ENCODE measurements at regions not wholly inside any gene's neighbourhood (a gene's known extent, or its start where the extent isn't known, plus 50 kb on each side); places are given as distances from the start of the nearest gene placed in this dataset.

GRCh38 chr13:112226320-112227002, 149.7 kb upstream of the SPACA7 start:
- H3K4me3 ChIP-seq: no peak overlapping the region
- no peak overlapping the region for H3K27ac ChIP-seq
- H3K36me3 ChIP-seq: no peaks in the 10 kb centered on the region
- no peak for ATAC-seq (ENCODE audit: insufficient number of reproducible peaks, low FRiP score, low read depth)
- no peak for TF ChIP-seq CTCF (IDR thresholded peaks at IDR 0.05)
- no peak for DNase-seq (ENCODE audit: low spot score)
- H3K9me3 ChIP-seq: no peaks in the 10 kb centered on the region
- H3K27me3 ChIP-seq (replicated peaks; ENCODE audit: insufficient read depth): no peaks in the 10 kb centered on the region
- H3K4me1 ChIP-seq (ENCODE audit: control insufficient read depth in 1 of 2, low read depth in 2 of 2): no peaks in the 10 kb centered on the region

GRCh38 chr13:112227031-112227430, 149.1 kb upstream of the SPACA7 start:
- no peak for DNase-seq (ENCODE audit: low spot score)
- no peak for ATAC-seq (ENCODE audit: insufficient number of reproducible peaks, low FRiP score, low read depth)

DNA sequence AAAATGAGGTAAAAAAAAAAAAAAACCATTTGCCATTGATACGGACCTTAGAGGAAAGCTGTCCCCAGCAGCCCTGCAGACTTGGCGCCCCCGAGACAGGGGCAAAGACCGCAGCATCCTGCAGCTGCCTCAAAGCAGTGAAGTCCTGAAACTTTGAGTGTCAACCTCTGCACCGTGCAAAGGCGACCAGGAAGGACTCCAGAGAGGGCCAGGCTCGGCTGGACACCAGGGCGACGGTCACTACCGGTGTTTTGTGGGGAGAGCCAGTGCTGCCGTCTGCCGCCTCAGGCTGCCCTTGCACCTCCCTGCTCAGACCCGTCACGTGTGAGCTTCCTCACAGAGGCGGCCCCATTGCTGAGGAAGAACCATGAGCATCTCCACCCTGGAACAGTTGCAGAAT, 146.7 kb upstream of the SPACA7 start:
- no peak overlapping the region for H3K27ac ChIP-seq
- DNase-seq (ENCODE audit: low spot score) (no peak), ATAC-seq (ENCODE audit: insufficient number of reproducible peaks, low FRiP score, low read depth) (no peak)
- no peak overlapping the region for H3K4me3 ChIP-seq
- H3K4me1 ChIP-seq (ENCODE audit: control insufficient read depth in 1 of 2, low read depth in 2 of 2): no peaks in the 10 kb centered on the region
- H3K9me3 ChIP-seq: no peaks in the 10 kb centered on the region
- H3K36me3 ChIP-seq: no peaks in the 10 kb centered on the region
- no peaks in the 10 kb centered on the region for H3K27me3 ChIP-seq (replicated peaks; ENCODE audit: insufficient read depth)
- TF ChIP-seq CTCF (IDR thresholded peaks at IDR 0.05): no peak

More at GRCh38 chr13:112227031-112227430, 149.1 kb upstream of the SPACA7 start:
- TF ChIP-seq CTCF (IDR thresholded peaks at IDR 0.05): no peak
- Histone ChIP-seq H3K36me3 (no peaks in the 10 kb centered on the region), H3K27ac (no peak overlapping the region), H3K4me1 (ENCODE audit: control insufficient read depth in 1 of 2, low read depth in 2 of 2) (no peaks in the 10 kb centered on the region), H3K9me3 (no peaks in the 10 kb centered on the region), H3K27me3 (replicated peaks; ENCODE audit: insufficient read depth) (no peaks in the 10 kb centered on the region), H3K4me3 (no peak overlapping the region)

DNA sequence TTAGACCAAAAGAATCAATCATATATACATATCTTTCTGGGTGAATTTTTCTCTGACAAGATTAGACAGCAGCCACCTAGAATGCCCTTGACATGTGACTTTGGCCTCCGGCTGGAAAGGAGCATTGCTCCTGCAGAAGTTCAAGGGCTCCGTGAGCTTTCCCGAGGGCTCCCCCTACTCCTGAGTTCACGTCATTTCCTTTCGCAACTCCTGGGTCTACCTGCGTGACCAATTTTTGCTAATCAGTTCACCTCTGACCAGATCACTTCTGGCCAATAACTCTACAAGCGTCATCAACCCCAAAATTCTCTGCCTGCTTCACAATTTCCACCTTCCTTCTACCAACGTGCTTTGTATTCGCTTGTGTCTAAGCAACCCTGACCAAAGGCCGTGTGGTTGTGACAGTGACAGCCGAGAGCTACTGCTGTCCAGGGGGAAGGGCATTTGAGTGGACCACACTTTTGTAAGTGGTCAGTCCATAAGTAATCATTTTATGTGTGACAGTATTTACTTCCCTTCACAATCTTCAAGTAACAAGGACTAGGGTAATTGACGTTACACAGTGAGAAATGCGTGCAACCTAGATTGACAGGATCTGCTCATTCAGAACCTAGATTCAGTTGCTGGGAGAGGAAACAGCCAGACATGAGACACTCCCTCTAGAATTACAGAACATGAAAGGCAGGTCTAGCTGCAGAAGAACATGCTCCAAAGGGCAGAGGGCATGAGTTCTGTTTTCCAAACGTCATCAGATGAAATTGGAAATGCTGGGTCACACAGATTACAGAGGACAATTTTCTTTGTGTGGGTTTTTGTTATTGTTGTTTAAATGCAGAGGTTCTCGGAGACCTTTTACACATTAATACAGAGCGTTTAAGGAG, 145.9 kb upstream of the SPACA7 start:
- no peak for TF ChIP-seq CTCF (IDR thresholded peaks at IDR 0.05)
- H3K27ac ChIP-seq: no peak overlapping the region
- no peak for ATAC-seq (ENCODE audit: insufficient number of reproducible peaks, low FRiP score, low read depth)
- no peak for DNase-seq (ENCODE audit: low spot score)
- H3K4me1 ChIP-seq (ENCODE audit: control insufficient read depth in 1 of 2, low read depth in 2 of 2): no peaks in the 10 kb centered on the region
- H3K27me3 ChIP-seq (replicated peaks; ENCODE audit: insufficient read depth): no peaks in the 10 kb centered on the region
- H3K9me3 ChIP-seq: no peaks in the 10 kb centered on the region
- no peak overlapping the region for H3K4me3 ChIP-seq
- H3K36me3 ChIP-seq: no peaks in the 10 kb centered on the region

GRCh38 chr13:112231451-112232083, 144.6 kb upstream of the SPACA7 start:
- Histone ChIP-seq H3K27ac (no peak overlapping the region), H3K36me3 (no peaks in the 10 kb centered on the region), H3K27me3 (replicated peaks; ENCODE audit: insufficient read depth) (no peaks in the 10 kb centered on the region), H3K9me3 (no peaks in the 10 kb centered on the region), H3K4me3 (no peak overlapping the region), H3K4me1 (ENCODE audit: control insufficient read depth in 1 of 2, low read depth in 2 of 2) (no peaks in the 10 kb centered on the region)
- TF ChIP-seq CTCF (IDR thresholded peaks at IDR 0.05): no peak
- no peak for ATAC-seq (ENCODE audit: insufficient number of reproducible peaks, low FRiP score, low read depth)
- no peak for DNase-seq (ENCODE audit: low spot score)

Measured in thoracic aorta (tissue), 2 donors.